ENCODE measurements at regions not wholly inside any gene's neighbourhood (a gene's known extent, or its start where the extent isn't known, plus 50 kb on each side); places are given as distances from the start of the nearest gene placed in this dataset.

- TF ChIP-seq POLR2A (IDR thresholded peaks at IDR 0.05) (no peak), EP300 (IDR thresholded peaks at IDR 0.05) (no peak), POLR2AphosphoS5 (IDR thresholded peaks at IDR 0.05) (no peak), CTCF (IDR thresholded peaks at IDR 0.05) (no peak)
- 74 to 81% methylated on average over 6 of the region's 6 CpGs for WGBS, 2 donors
- Histone ChIP-seq H3K36me3 (peaks cover 0 to 9% (median 0%) of the 10 kb centered on the region in 4 donors), H3K4me3 (no peak overlapping the region), H3K27ac (no peak overlapping the region), H3K4me1 (peaks cover 7 to 16% (median 13%) of the 10 kb centered on the region in 4 donors), H3K27me3 (no peaks in the 10 kb centered on the region), H3K9me3 (peaks cover 5 to 13% (median 7%) of the 10 kb centered on the region in 4 donors)
- ATAC-seq (ENCODE audit: low FRiP score in 2 of 2) (no peak), DNase-seq (no peak)
Observed at GRCh38 chr6:144683216-144684070, 398.3 kb downstream of the UTRN start.

- TF ChIP-seq POLR2AphosphoS5 (IDR thresholded peaks at IDR 0.05) (no peak), POLR2A (IDR thresholded peaks at IDR 0.05) (no peak), EP300 (IDR thresholded peaks at IDR 0.05) (no peak), CTCF (IDR thresholded peaks at IDR 0.05) (no peak)
- Histone ChIP-seq H3K9me3 (peaks cover 5 to 13% (median 9%) of the 10 kb centered on the region in 4 donors), H3K27ac (no peak overlapping the region), H3K36me3 (peaks cover 0 to 12% (median 5%) of the 10 kb centered on the region in 4 donors), H3K27me3 (no peaks in the 10 kb centered on the region), H3K4me1 (no peaks in the 10 kb centered on the region), H3K4me3 (no peak overlapping the region)
- DNase-seq (no peak), ATAC-seq (ENCODE audit: low FRiP score in 2 of 2) (no peak)
Observed at GRCh38 chr6:144688713-144689112, 403.6 kb downstream of the UTRN start.

GRCh38 chr6:144689503-144690040 is 404.4 kb downstream of the UTRN start:
- ATAC-seq (ENCODE audit: low FRiP score in 2 of 2), result no peak
- no peak for DNase-seq
- TF ChIP-seq EP300 (IDR thresholded peaks at IDR 0.05) (no peak), CTCF (IDR thresholded peaks at IDR 0.05) (no peak), POLR2A (IDR thresholded peaks at IDR 0.05) (no peak), POLR2AphosphoS5 (IDR thresholded peaks at IDR 0.05) (no peak)
- Histone ChIP-seq H3K36me3 (peaks cover 0 to 12% (median 5%) of the 10 kb centered on the region in 4 donors), H3K27ac (no peak overlapping the region), H3K4me1 (no peaks in the 10 kb centered on the region), H3K4me3 (no peak overlapping the region), H3K27me3 (no peaks in the 10 kb centered on the region), H3K9me3 (peaks cover 5 to 13% (median 9%) of the 10 kb centered on the region in 4 donors)
- WGBS, 2 donors, result 96% methylated on average over 3 of the region's 3 CpGs; no CpG with 5 or more reads in 1 of the 2 donors

DNA sequence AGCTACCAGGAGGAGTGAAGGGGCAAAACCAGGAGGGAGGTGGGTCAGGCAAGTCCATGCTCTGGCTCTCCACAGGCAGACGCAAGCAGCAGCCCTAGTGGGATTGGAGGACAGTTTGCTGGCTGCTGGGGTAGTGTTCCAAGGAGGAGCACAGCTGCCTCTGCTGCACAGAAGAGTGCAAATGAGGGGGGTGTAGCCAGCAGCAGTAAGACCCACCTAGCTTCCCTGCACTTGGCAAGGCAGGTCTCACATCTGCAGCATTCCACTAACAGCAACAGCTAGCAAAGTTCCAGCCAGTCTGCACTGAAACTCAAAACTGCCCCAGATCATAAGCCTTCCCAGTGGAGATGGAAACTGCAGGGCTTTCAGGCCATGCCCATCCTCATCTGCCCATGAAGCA is 405.0 kb downstream of the UTRN start:
- Histone ChIP-seq H3K36me3 (peaks cover 0 to 12% (median 5%) of the 10 kb centered on the region in 4 donors), H3K27me3 (no peaks in the 10 kb centered on the region), H3K4me3 (no peak overlapping the region), H3K27ac (no peak overlapping the region), H3K9me3 (peaks cover 5 to 13% (median 9%) of the 10 kb centered on the region in 4 donors), H3K4me1 (no peaks in the 10 kb centered on the region)
- no peak for ATAC-seq (ENCODE audit: low FRiP score in 2 of 2)
- DNase-seq, result no peak
- TF ChIP-seq POLR2AphosphoS5 (IDR thresholded peaks at IDR 0.05) (no peak), CTCF (IDR thresholded peaks at IDR 0.05) (no peak), POLR2A (IDR thresholded peaks at IDR 0.05) (no peak), EP300 (IDR thresholded peaks at IDR 0.05) (no peak)
- 83 to 100% methylated on average over 1 of the region's 1 CpG for WGBS, 2 donors

All from upper lobe of left lung (tissue), 6 donors.